ENCODE measurements at regions not wholly inside any gene's neighbourhood (a gene's known extent, or its start where the extent isn't known, plus 50 kb on each side); places are given as distances from the start of the nearest gene placed in this dataset.
"Not testable (repeated sequence)": the region's sequence is repeated elsewhere in the genome, so short reads cannot be mapped to it uniquely, and the experiment has no call there.

DNA sequence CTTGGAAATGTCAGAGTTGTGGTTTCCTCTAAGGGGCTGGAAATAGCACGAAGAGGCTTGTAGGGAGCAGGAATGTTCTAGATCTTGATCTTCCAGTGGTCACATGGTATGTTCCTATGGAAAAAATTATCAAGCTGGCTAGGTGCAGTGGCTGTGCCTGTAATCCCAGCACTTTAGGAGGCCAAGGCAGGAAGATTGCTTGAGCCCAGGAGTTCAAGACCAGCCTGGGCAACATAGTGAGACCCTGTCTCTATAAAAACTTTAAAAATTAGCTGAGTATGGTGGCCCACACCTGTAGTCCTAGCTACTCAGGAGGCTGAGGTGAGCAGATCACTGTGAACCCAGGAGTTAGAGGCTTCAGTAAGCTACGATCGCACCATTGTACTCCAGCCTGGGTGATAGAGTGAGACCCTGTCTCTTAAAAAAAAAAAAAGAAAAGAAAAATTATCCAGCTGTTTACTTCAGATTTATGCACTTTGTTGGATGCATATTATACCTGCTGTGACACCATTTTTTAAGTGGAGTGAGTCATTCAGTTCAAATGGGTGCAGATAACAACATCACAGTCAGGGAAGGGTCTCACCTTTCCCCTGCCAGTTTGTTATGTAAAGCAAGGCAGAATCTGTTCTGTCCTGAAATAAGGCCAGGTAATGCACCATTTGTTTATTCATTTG lies 65.7 kb upstream of the LYRM9 start:
- no peak for DNase-seq (ENCODE audit: low spot score)
- TF ChIP-seq, protein P1, sequence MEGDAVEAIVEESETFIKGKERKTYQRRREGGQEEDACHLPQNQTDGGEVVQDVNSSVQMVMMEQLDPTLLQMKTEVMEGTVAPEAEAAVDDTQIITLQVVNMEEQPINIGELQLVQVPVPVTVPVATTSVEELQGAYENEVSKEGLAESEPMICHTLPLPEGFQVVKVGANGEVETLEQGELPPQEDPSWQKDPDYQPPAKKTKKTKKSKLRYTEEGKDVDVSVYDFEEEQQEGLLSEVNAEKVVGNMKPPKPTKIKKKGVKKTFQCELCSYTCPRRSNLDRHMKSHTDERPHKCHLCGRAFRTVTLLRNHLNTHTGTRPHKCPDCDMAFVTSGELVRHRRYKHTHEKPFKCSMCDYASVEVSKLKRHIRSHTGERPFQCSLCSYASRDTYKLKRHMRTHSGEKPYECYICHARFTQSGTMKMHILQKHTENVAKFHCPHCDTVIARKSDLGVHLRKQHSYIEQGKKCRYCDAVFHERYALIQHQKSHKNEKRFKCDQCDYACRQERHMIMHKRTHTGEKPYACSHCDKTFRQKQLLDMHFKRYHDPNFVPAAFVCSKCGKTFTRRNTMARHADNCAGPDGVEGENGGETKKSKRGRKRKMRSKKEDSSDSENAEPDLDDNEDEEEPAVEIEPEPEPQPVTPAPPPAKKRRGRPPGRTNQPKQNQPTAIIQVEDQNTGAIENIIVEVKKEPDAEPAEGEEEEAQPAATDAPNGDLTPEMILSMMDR (IDR thresholded peaks at IDR 0.05; ENCODE audit: extremely low read depth, insufficient read depth, missing control alignments), result no peak
- in situ Hi-C loops (cut with MboI; ENCODE audit: low pct_unique_long_range_greater_than_20kb, low sequenced_read_pairs, unreplicated experiment), result no loop called here

DNA sequence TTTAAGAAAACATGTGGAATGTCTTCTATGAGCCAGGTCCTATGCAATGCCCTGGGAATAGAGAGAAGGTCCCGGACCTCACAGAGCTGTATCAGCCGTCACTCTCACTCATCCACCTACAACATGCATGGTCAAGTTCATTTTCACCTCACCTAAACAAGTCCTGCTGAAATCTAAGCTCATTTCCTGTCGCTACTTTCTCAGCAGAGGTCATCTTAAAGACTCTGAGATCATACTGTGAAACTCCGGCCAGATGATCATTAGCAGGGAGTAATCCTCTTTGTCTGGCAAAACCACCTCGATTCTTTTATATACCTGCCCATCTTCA lies 66.2 kb upstream of the LYRM9 start:
- in situ Hi-C loops (cut with MboI; ENCODE audit: low pct_unique_long_range_greater_than_20kb, low sequenced_read_pairs, unreplicated experiment), result no loop called here
- TF ChIP-seq, protein P1 (IDR thresholded peaks at IDR 0.05; ENCODE audit: extremely low read depth, insufficient read depth, missing control alignments), result no peak
- DNase-seq (ENCODE audit: low spot score), result no peak

DNA sequence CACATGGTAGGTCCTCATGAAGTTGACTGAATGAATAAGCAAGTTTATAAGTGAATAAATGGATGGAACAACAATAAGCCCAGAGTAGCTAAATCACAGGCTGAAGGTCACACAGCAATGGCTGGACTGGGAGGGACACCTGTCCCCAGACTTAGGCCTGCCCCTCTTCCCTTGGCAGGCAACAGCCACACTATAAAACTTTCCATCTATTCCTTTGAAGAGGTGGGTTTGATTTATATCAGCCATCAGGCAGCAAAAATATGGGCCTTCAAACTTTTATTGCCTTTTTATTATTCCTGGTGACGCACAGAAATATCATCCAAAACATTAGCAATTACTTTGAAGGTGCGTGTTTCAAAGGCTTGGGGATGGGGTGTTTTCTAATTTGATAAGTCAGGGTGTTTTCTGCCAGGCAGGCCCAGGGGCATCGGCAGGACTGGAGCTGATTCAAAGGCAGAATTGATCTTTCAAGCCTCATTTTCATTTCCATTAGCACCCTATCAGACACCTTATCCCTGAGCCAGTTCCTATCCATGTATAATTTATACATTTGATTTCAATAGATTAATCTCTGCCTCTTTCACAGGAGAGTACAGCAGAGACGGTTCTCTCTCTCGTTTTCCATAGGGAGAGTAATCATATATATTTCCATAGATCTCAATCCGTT lies 67.2 kb upstream of the LYRM9 start:
- TF ChIP-seq, protein P1 (IDR thresholded peaks at IDR 0.05; ENCODE audit: extremely low read depth, insufficient read depth, missing control alignments), result no peak
- DNase-seq (ENCODE audit: low spot score), result no peak
- in situ Hi-C loops (cut with MboI; ENCODE audit: low pct_unique_long_range_greater_than_20kb, low sequenced_read_pairs, unreplicated experiment), result no loop called here

DNA sequence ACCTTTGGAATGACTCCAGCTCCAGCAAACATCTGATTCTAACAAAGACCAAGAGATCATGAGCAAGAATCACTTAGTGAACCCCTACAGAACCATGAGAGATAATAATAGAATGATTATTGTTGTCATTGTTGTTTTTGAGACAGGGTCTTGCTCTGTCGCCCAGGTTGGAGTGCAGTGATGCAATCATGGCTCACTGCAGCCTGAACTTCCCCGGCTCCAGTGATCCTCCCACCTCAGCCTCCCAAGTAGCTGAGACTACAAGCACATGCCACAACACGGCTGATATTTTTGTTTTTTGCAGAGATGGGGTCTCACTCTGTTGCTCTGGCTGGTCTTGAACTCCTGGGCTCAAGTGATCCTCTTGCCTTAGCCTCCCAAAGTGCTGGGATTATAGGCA lies 69.4 kb upstream of the LYRM9 start:
- in situ Hi-C loops (cut with MboI; ENCODE audit: low pct_unique_long_range_greater_than_20kb, low sequenced_read_pairs, unreplicated experiment); DNase-seq (ENCODE audit: low spot score): not testable (repeated sequence)

DNA sequence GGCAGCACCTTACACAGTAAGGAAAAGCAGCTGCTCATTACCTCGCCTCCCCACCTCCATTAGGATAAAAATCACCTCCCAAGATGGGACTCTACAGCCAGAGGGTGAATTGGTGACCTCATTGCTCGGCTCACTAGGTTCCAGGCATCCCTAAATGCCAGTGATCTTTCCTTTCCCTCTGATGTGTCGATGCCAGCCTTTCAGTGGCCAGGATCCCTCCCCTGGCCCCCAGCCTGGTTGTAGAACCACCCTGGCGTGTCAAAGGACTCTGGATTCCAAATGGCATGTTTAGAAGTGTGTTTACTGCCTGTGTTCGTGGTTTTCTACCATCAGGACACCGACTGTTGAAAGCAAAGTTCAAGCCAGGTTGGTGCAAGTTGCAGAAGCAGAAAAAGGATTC lies 72.1 kb upstream of the LYRM9 start:
- in situ Hi-C loops (cut with MboI; ENCODE audit: low pct_unique_long_range_greater_than_20kb, low sequenced_read_pairs, unreplicated experiment), result no loop called here
- TF ChIP-seq, protein P1 (IDR thresholded peaks at IDR 0.05; ENCODE audit: extremely low read depth, insufficient read depth, missing control alignments), result no peak
- DNase-seq (ENCODE audit: low spot score), result no peak

DNA sequence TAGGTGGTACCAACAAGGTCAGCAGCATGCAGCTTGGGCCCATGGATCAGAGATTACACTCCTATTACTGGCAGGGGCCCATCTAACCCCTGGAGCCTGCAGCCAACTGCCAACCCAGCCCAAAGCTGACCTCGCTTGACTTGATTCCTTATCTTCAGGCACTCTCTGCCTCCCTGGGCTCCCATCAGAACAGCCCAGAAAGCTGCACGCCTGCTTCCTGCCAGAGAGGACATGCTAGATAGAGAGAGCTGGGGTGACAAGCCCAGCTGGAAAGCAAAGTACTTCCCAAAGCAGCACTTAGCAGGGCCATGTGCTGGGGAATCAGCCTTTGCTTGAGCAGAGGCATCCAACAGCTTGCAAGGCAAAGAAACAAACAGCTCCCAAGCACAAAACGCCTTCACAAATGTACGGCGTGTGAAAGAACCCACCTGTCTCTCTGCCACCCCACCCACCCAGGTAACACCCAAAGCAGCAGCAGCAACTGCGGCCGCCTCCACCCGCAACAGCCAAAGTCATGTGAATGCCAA lies 74.2 kb upstream of the NLK start:
- in situ Hi-C loops (cut with MboI; ENCODE audit: low pct_unique_long_range_greater_than_20kb, low sequenced_read_pairs, unreplicated experiment), result no loop called here
- DNase-seq (ENCODE audit: low spot score), result no peak
- TF ChIP-seq, protein P1 (IDR thresholded peaks at IDR 0.05; ENCODE audit: extremely low read depth, insufficient read depth, missing control alignments), result no peak

DNA sequence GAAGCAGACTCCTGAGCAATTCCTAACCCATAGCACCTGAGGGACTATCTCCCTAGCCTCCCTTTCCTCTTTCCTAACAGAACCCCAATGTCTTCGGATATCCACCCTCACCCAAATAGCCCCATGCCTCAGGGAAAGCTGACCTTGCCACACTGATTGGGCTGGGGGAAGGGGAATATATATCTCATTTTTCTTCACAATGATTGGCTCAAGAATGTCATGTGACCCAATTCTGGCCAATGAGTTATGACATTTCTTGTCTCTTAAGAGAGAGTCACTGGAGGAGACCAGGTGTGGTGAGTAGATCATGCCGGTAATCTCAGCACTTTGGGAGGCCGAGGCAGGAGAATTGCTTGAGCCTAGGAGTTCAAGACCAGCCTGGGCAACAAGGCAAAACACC lies 71.9 kb upstream of the NLK start:
- in situ Hi-C loops (cut with MboI; ENCODE audit: low pct_unique_long_range_greater_than_20kb, low sequenced_read_pairs, unreplicated experiment), result no loop called here
- TF ChIP-seq, protein P1 (IDR thresholded peaks at IDR 0.05; ENCODE audit: extremely low read depth, insufficient read depth, missing control alignments), result no peak
- DNase-seq (ENCODE audit: low spot score), result no peak
